ENCODE measurements at regions not wholly inside any gene's neighbourhood (a gene's known extent, or its start where the extent isn't known, plus 50 kb on each side); places are given as distances from the start of the nearest gene placed in this dataset.

DNA sequence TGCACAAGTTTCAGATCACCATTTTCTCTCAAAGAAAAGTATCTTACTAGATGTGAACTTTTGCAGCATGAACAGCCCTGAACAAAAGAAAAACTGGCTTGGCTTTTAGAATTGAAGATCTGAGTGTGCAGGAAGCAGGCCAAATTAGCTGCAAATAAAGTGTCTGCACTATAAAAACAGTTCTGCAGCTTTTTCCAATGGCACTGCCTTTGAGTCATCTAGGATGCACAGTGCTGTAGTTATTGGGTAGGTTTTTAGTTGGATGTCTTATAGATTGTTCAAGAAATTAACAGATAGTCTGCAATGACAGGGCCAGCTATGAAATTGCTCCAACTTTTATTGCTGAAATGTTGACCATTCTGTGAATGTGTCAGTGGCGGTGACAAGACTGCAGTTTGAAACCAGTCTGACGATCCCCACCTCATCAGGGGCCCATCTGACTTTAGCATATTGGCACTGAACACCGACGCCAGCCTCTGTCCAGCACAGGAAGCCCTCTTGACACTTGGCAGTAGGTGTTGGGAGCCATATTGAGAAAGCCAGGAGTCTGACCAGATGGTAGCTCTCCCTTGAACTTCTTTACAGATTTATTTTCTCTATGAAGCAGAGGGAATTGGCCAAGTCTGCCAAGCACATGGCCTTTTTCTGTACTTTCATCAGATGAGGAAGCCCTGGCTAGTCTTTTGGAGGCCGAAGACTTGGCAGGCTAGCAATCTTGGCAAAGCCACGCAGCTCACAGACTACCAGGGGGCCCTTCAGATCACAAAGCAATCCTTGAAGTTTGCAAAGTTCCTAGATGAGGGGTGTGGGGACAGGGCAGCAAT, 490.6 kb downstream of the NEBL start:
- H3K9ac ChIP-seq (ENCODE audit: low read depth, low read length), result no peak overlapping the region
- CTCF ChIA-PET, result no interaction called here
- H2AFZ ChIP-seq (replicated peaks; ENCODE audit: low read length, poor library complexity), result no peak overlapping the region
- no peak overlapping the region for H2BK15ac ChIP-seq (ENCODE audit: low read depth, low read length)
- dilution Hi-C loops (cut with HindIII; ENCODE audit: low sequenced_read_pairs, unreplicated experiment), result no loop called here
- no peak overlapping the region for H3K4me2 ChIP-seq (ENCODE audit: low read depth, low read length)
- H3K27ac ChIP-seq (ENCODE audit: insufficient read depth, low read length), result no peak overlapping the region
- no peaks in the 10 kb centered on the region for H3K79me1 ChIP-seq (ENCODE audit: low read depth in 1 of 2, low read length in 2 of 2)
- POLR2A ChIA-PET (ENCODE audit: unreplicated experiment), result no interaction called here
- no peak overlapping the region for H2BK120ac ChIP-seq (ENCODE audit: low read depth, low read length)
- 60% methylated on average over 1 of the region's 6 CpGs; no CpG with 5 or more reads in 1 of the 2 experiments for WGBS, 2 experiments (ENCODE audit: extremely low coverage in 2 of 2, insufficient read length in 1 of 2)
- ATAC-seq (ENCODE audit: low read depth), result no peak
- DNase-seq, result no peak
- H2AK5ac ChIP-seq (ENCODE audit: low read depth, low read length), result no peak overlapping the region
- no peak overlapping the region for H2AK9ac ChIP-seq (replicated peaks; ENCODE audit: low read depth, low read length, poor library complexity)
- no peaks in the 10 kb centered on the region for H3K9me1 ChIP-seq (ENCODE audit: insufficient read depth, low read length)
- H2BK5ac ChIP-seq (ENCODE audit: low read depth, low read length, poor library complexity, severe bottlenecking), result no peak overlapping the region
- TF ChIP-seq MAFK (IDR thresholded peaks at IDR 0.05; ENCODE audit: low read depth, low read length) (no peak), SMC3 (IDR thresholded peaks at IDR 0.05; ENCODE audit: low read depth, low read length) (no peak), RCOR1 (IDR thresholded peaks at IDR 0.05; ENCODE audit: insufficient replicate concordance, low read length) (no peak), MAZ (IDR thresholded peaks at IDR 0.05; ENCODE audit: borderline replicate concordance, low read depth, low read length) (no peak), RFX5 (IDR thresholded peaks at IDR 0.05; ENCODE audit: low read depth, low read length) (no peak), MXI1 (IDR thresholded peaks at IDR 0.05; ENCODE audit: borderline replicate concordance, low read depth, low read length) (no peak), FOS (IDR thresholded peaks at IDR 0.05; ENCODE audit: low read depth, low read length) (no peak), CHD1 (IDR thresholded peaks at IDR 0.05; ENCODE audit: low read depth, low read length) (no peak), NFE2L2 (IDR thresholded peaks at IDR 0.05; ENCODE audit: low read depth, low read length) (no peak), BHLHE40 (IDR thresholded peaks at IDR 0.05; ENCODE audit: low read depth, low read length) (no peak)
- TF ChIP-seq, protein P1, sequence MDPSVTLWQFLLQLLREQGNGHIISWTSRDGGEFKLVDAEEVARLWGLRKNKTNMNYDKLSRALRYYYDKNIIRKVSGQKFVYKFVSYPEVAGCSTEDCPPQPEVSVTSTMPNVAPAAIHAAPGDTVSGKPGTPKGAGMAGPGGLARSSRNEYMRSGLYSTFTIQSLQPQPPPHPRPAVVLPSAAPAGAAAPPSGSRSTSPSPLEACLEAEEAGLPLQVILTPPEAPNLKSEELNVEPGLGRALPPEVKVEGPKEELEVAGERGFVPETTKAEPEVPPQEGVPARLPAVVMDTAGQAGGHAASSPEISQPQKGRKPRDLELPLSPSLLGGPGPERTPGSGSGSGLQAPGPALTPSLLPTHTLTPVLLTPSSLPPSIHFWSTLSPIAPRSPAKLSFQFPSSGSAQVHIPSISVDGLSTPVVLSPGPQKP (IDR thresholded peaks at IDR 0.05; ENCODE audit: borderline replicate concordance, low read depth, low read length), result no peak
- TF ChIP-seq, protein P2, sequence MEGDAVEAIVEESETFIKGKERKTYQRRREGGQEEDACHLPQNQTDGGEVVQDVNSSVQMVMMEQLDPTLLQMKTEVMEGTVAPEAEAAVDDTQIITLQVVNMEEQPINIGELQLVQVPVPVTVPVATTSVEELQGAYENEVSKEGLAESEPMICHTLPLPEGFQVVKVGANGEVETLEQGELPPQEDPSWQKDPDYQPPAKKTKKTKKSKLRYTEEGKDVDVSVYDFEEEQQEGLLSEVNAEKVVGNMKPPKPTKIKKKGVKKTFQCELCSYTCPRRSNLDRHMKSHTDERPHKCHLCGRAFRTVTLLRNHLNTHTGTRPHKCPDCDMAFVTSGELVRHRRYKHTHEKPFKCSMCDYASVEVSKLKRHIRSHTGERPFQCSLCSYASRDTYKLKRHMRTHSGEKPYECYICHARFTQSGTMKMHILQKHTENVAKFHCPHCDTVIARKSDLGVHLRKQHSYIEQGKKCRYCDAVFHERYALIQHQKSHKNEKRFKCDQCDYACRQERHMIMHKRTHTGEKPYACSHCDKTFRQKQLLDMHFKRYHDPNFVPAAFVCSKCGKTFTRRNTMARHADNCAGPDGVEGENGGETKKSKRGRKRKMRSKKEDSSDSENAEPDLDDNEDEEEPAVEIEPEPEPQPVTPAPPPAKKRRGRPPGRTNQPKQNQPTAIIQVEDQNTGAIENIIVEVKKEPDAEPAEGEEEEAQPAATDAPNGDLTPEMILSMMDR (conservative IDR thresholded peaks at IDR 0.05; ENCODE audit: low read depth, low read length), result no peak
- no peak overlapping the region for H3K4me3 ChIP-seq (ENCODE audit: insufficient read depth, low read depth, low read length)
- H3K23ac ChIP-seq (ENCODE audit: low read depth, low read length), result no peak overlapping the region
- no peak overlapping the region for H3K56ac ChIP-seq (ENCODE audit: extremely low read depth, insufficient read depth, low read length)
- no peaks in the 10 kb centered on the region for H4K20me1 ChIP-seq (ENCODE audit: insufficient read depth, low read length)
- H3K9me3 ChIP-seq (ENCODE audit: control insufficient read depth, insufficient read depth, low read length), result no peaks in the 10 kb centered on the region; the same call in 1 of the 2 replicates
- H3K14ac ChIP-seq (replicated peaks; ENCODE audit: low read depth, low read length), result no peak overlapping the region
- H3K18ac ChIP-seq (ENCODE audit: low read depth, low read length), result no peak overlapping the region
- no peak overlapping the region for H2BK20ac ChIP-seq (ENCODE audit: low read depth, low read length)
- no peaks in the 10 kb centered on the region for H3K36me3 ChIP-seq (ENCODE audit: control insufficient read depth, insufficient read depth, low read length)
- no TSS peak for BruUV-seq (replicated peaks)
- no peak overlapping the region for H4K8ac ChIP-seq (ENCODE audit: low read depth in 2 of 2, low read length in 2 of 2)
- intact Hi-C loops (cut with micrococcal nuclease), result no loop called here
- no peak overlapping the region for H4K91ac ChIP-seq (ENCODE audit: insufficient read depth, low read depth, low read length)
- in situ Hi-C loops (cut with MboI; ENCODE audit: low sequenced_read_pairs), result no loop called here
- H3K4ac ChIP-seq (ENCODE audit: low read depth, low read length), result no peak overlapping the region
- H3K27me3 ChIP-seq (ENCODE audit: control insufficient read depth, insufficient read depth, low read length), result no peaks in the 10 kb centered on the region
- no peaks in the 10 kb centered on the region for H3K4me1 ChIP-seq (ENCODE audit: control insufficient read depth, insufficient read depth, low read length)
- no peak overlapping the region for H4K5ac ChIP-seq (ENCODE audit: low read depth, low read length)

All from IMR-90 (cell line).